ENCODE measurements at regions not wholly inside any gene's neighbourhood (a gene's known extent, or its start where the extent isn't known, plus 50 kb on each side); places are given as distances from the start of the nearest gene placed in this dataset.

- no peak for TF ChIP-seq CTCF (conservative IDR thresholded peaks at IDR 0.05; ENCODE audit: low read depth, low read length)
- TF ChIP-seq EZH2phosphoT487 (IDR thresholded peaks at IDR 0.05; ENCODE audit: borderline replicate concordance, low read length), result no peak
- no peak for TF ChIP-seq EZH2 (IDR thresholded peaks at IDR 0.05; ENCODE audit: low read length, unreplicated experiment)
These were observed 1299.3 kb downstream of the XPNPEP1 start for GRCh38 chr10:108624052-108624451.
